H1 (cell line): ENCODE measurements at regions not wholly inside any gene's neighbourhood (a gene's known extent, or its start where the extent isn't known, plus 50 kb on each side); places are given as distances from the start of the nearest gene placed in this dataset.
"Not testable (repeated sequence)": the region's sequence is repeated elsewhere in the genome, so short reads cannot be mapped to it uniquely, and the experiment has no call there.

Source experiments
- CTCF ChIA-PET: fragments of 300-600 bp; sonication (Branson Sonifier 250); formaldehyde crosslinking; loops from one replicate; lab custom pipeline; 2021; ENCODE audit not compliant: partially characterized antibody; lab: Charles Lee
- POLR2A ChIA-PET: fragments of 300-600 bp; sonication (Branson Sonifier 250); formaldehyde crosslinking; loops from one replicate; lab custom pipeline; 2021; ENCODE audit warnings: inconsistent platforms; ENCODE audit not compliant: partially characterized antibody; lab: Charles Lee
- DNase-seq, 2 experiments: peaks; one replicate each; pipeline versions ENCODE4 v3.0.0 to v3.0.0-alpha.2; 2010 to 2022; ENCODE audit warnings: low spot score in 2 of 2, low read depth in 1 of 2, mixed read lengths in 1 of 2
- FAIRE-seq: peaks from 2 replicates; lab custom pipeline; 2011; peaks lifted over from hg19 to GRCh38; lab: Jason Lieb, UNC
- H2AFZ ChIP-seq: 2 replicates; pipeline ENCODE4 v1.8.1; 2012; ENCODE audit warnings: low read length, inconsistent platforms
- H2AK5ac ChIP-seq: 2 replicates; pipeline ENCODE4 v1.6.1; 2013; ENCODE audit warnings: low read depth, low read length
- H2BK120ac ChIP-seq: replicated peaks from 2 replicates; pipeline ENCODE3; 2013; ENCODE audit warnings: low read depth, low read length, inconsistent platforms
- H2BK12ac ChIP-seq: 2 replicates; pipeline ENCODE4 v1.6.1; 2013; ENCODE audit warnings: low read depth, low read length
- H2BK15ac ChIP-seq: 2 replicates; pipeline ENCODE4 v1.6.1; 2013; ENCODE audit warnings: low read length
- H2BK20ac ChIP-seq: 2 replicates; pipeline ENCODE4 v1.6.1; 2013; ENCODE audit warnings: low read length
- H2BK5ac ChIP-seq: 2 replicates; pipeline ENCODE4 v1.6.1; 2013; ENCODE audit warnings: low read depth, low read length
- H3K14ac ChIP-seq: 2 replicates; pipeline ENCODE4 v1.6.1; 2013; ENCODE audit warnings: inconsistent platforms; ENCODE audit not compliant: insufficient read length
- H3K18ac ChIP-seq: 2 replicates; pipeline ENCODE4 v1.6.1; 2013; ENCODE audit warnings: low read length; ENCODE audit errors: extremely low read depth
- H3K23ac ChIP-seq: 2 replicates; pipeline ENCODE4 v1.6.1; 2013; ENCODE audit warnings: inconsistent platforms; ENCODE audit not compliant: insufficient read length
- H3K23me2 ChIP-seq: 2 replicates; pipeline ENCODE4 v1.6.1; 2013; ENCODE audit warnings: low read depth, low read length
- H3K27ac ChIP-seq: 2 replicates; pipeline ENCODE4 v1.6.1; 2011; ENCODE audit warnings: low read depth, low read length, inconsistent platforms
- H3K27me3 ChIP-seq, 4 experiments: replicated peaks in 1 of 4; 1 replicate in 1 of 4; 2 replicates in 3 of 4; pipeline versions ENCODE4 v1.6.1 to v1.8.1; 2011 to 2013; ENCODE audit warnings: low read length in 3 of 4, mild to moderate bottlenecking in 3 of 4, inconsistent platforms in 2 of 4, mixed read lengths in 2 of 4, moderate library complexity in 1 of 4; ENCODE audit not compliant: control insufficient read depth in 3 of 4, insufficient read depth in 3 of 4; ENCODE audit errors: extremely low read depth in 1 of 4
- H3K36me3 ChIP-seq, 4 experiments: 2 replicates each; pipeline versions ENCODE4 v1.6.1 to v1.8.1; 2011 to 2013; ENCODE audit warnings: mild to moderate bottlenecking in 4 of 4, low read length in 3 of 4, moderate library complexity in 2 of 4, control low read depth in 1 of 4, inconsistent platforms in 1 of 4; ENCODE audit not compliant: insufficient read depth in 4 of 4, control insufficient read depth in 2 of 4
- H3K4ac ChIP-seq: replicated peaks from 2 replicates; pipeline ENCODE3; 2013; ENCODE audit warnings: low read length, low read depth, mixed read lengths, inconsistent platforms; ENCODE audit not compliant: insufficient read length
- H3K4me1 ChIP-seq, 4 experiments: replicated peaks in 1 of 4; 1 replicate in 1 of 4; 2 replicates in 3 of 4; pipeline versions ENCODE4 v1.6.1 to v1.8.1; 2011 to 2013; ENCODE audit warnings: low read length in 3 of 4, inconsistent platforms in 2 of 4, mixed read lengths in 1 of 4; ENCODE audit not compliant: insufficient read depth in 4 of 4, control insufficient read depth in 3 of 4
- H3K4me2 ChIP-seq, 2 experiments: 2 replicates each; pipeline versions ENCODE4 v1.6.1 to v1.8.1; 2011 to 2013; ENCODE audit warnings: low read depth in 2 of 2, low read length in 2 of 2, control low read depth in 1 of 2, inconsistent platforms in 1 of 2, mild to moderate bottlenecking in 1 of 2; ENCODE audit not compliant: insufficient read depth in 1 of 2
- H3K4me3 ChIP-seq, 4 experiments: fragments of 200-600, 300-600 bp in 1 of 4; sonication (generic), shearing (Covaris generic), sonication (Bioruptor Twin) in 1 of 4; 2 replicates each; pipeline versions ENCODE4 v1.5.1 to v1.8.1; 2011 to 2016; ENCODE audit warnings: low read length in 4 of 4, low read depth in 3 of 4, control low read depth in 2 of 4, inconsistent platforms in 2 of 4, mild to moderate bottlenecking in 2 of 4, mixed read lengths in 1 of 4, moderate library complexity in 1 of 4; ENCODE audit not compliant: insufficient read depth in 2 of 4; ENCODE audit errors: extremely low read depth in 1 of 4
- H3K56ac ChIP-seq: replicated peaks from 2 replicates; pipeline ENCODE3; 2013; ENCODE audit warnings: low read depth, mild to moderate bottlenecking, mixed read lengths, low read length, inconsistent platforms; ENCODE audit not compliant: insufficient read length
- H3K79me1 ChIP-seq: 2 replicates; pipeline ENCODE4 v1.6.1; 2013; ENCODE audit warnings: low read depth, low read length, control low read depth
- H3K79me2 ChIP-seq, 2 experiments: 2 replicates each; pipeline versions ENCODE4 v1.6.1 to v1.8.1; 2012 to 2013; ENCODE audit warnings: low read length in 2 of 2, mild to moderate bottlenecking in 2 of 2, inconsistent platforms in 1 of 2; ENCODE audit not compliant: insufficient read depth in 2 of 2, control insufficient read depth in 1 of 2
- H3K9ac ChIP-seq, 4 experiments: replicated peaks in 1 of 4; 1 replicate in 1 of 4; 2 replicates in 3 of 4; pipeline versions ENCODE4 v1.6.1 to v1.8.1; 2011 to 2013; ENCODE audit warnings: low read depth in 3 of 4, low read length in 3 of 4, control low read depth in 2 of 4, mild to moderate bottlenecking in 2 of 4, moderate library complexity in 2 of 4, inconsistent platforms in 1 of 4; ENCODE audit errors: extremely low read depth in 1 of 4
- H3K9me3 ChIP-seq, 2 experiments: 2 replicates each; pipeline versions ENCODE4 v1.6.1 to v1.8.1; 2012 to 2013; ENCODE audit warnings: mild to moderate bottlenecking in 2 of 2, moderate library complexity in 2 of 2, control low read depth in 1 of 2, inconsistent platforms in 1 of 2, low read depth in 1 of 2, low read length in 1 of 2, mixed read lengths in 1 of 2; ENCODE audit not compliant: insufficient read depth in 2 of 2
- H4K20me1 ChIP-seq, 2 experiments: replicated peaks in 1 of 2; 2 replicates each; pipeline versions ENCODE3 to v1.8.1; 2011 to 2013; ENCODE audit warnings: inconsistent platforms in 2 of 2, low read length in 2 of 2, mild to moderate bottlenecking in 1 of 2; ENCODE audit not compliant: insufficient read depth in 2 of 2, control insufficient read depth in 1 of 2
- H4K5ac ChIP-seq: 2 replicates; pipeline ENCODE4 v1.6.1; 2013; ENCODE audit warnings: low read length, low read depth, mixed read lengths, inconsistent platforms; ENCODE audit not compliant: insufficient read length
- H4K8ac ChIP-seq: 2 replicates; pipeline ENCODE4 v1.8.0; 2013; ENCODE audit warnings: mild to moderate bottlenecking, moderate library complexity, low read length, inconsistent platforms; ENCODE audit not compliant: insufficient read depth; ENCODE audit errors: extremely low read depth
- H4K91ac ChIP-seq: replicated peaks from 2 replicates; pipeline ENCODE3; 2013; ENCODE audit warnings: low read length, mixed read lengths, inconsistent platforms; ENCODE audit not compliant: insufficient read length
- WGBS, 2 experiments: shearing (Covaris generic) in 1 of 2; methylation state at CpG; one replicate each; pipeline versions ENCODE4 v1.1.6 to v1.1.7; 2013 to 2015; ENCODE audit warnings: low lambda C conversion rate in 2 of 2, mixed read lengths in 2 of 2, inconsistent platforms in 1 of 2, low coverage in 1 of 2, missing lambda C conversion rate in 1 of 2; ENCODE audit not compliant: insufficient replicate concordance in 2 of 2, insufficient coverage in 1 of 2, insufficient read length in 1 of 2; ENCODE audit errors: extremely low coverage in 1 of 2, missing lambda C conversion rate in 1 of 2; 5-methylcytosine and 5-hydroxymethylcytosine counted together

GRCh38 chr7:57839152-57839551 lies 389.2 kb downstream of the ZNF716 start:
- not testable (repeated sequence) for FAIRE-seq, H3K27ac ChIP-seq

More at GRCh38 chr7:57839152-57839551, 389.2 kb downstream of the ZNF716 start:
- H2BK12ac ChIP-seq, H4K5ac ChIP-seq, H2BK20ac ChIP-seq, H3K18ac ChIP-seq, H2BK5ac ChIP-seq, H4K91ac ChIP-seq, H3K4me3 ChIP-seq, H3K4me1 ChIP-seq, H4K20me1 ChIP-seq, H2AK5ac ChIP-seq, H3K23ac ChIP-seq, H4K8ac ChIP-seq, H3K4ac ChIP-seq, H3K27me3 ChIP-seq, DNase-seq, H3K79me2 ChIP-seq, H3K23me2 ChIP-seq, H3K9me3 ChIP-seq, H2AFZ ChIP-seq, H3K79me1 ChIP-seq, H3K56ac ChIP-seq, H3K9ac ChIP-seq, CTCF ChIA-PET, H2BK15ac ChIP-seq, H2BK120ac ChIP-seq, H3K4me2 ChIP-seq, H3K14ac ChIP-seq, H3K36me3 ChIP-seq, POLR2A ChIA-PET: not testable (repeated sequence)
- WGBS, 2 experiments, result 75% methylated on average over 4 of the region's 4 CpGs; no CpG with 5 or more reads in 1 of the 2 experiments
